ENCODE measurements at regions not wholly inside any gene's neighbourhood (a gene's known extent, or its start where the extent isn't known, plus 50 kb on each side); places are given as distances from the start of the nearest gene placed in this dataset.
"Not testable (repeated sequence)": the region's sequence is repeated elsewhere in the genome, so short reads cannot be mapped to it uniquely, and the experiment has no call there.

- Mint-ChIP-seq H3K4me3 (no peak overlapping the region), H3K27ac (no peak overlapping the region), H3K9me3 (ENCODE audit: insufficient read depth) (peaks cover 2% of the 10 kb centered on the region), H3K27me3 (no peaks in the 10 kb centered on the region), H3K4me1 (no peaks in the 10 kb centered on the region)
- H3K79me2 ChIP-seq (ENCODE audit: control insufficient read depth, insufficient read depth, low read length): no peaks in the 10 kb centered on the region
- no peak for ATAC-seq (ENCODE audit: low read depth)
- intact Hi-C loops (cut with micrococcal nuclease): no loop called here
- no peaks in the 10 kb centered on the region for H4K20me1 ChIP-seq (ENCODE audit: control insufficient read depth, insufficient read depth, low read length, poor library complexity, severe bottlenecking)
- ChIA-PET POLR2A (no interaction called here), CTCF (no interaction called here)
- no peaks in the 10 kb centered on the region for H3K4me1 ChIP-seq (ENCODE audit: control insufficient read depth in 2 of 2, insufficient read depth in 2 of 2, low read length in 2 of 2)
- DNase-seq: no peak
- no peak overlapping the region for H3K4me3 ChIP-seq (ENCODE audit: control extremely low read depth in 1 of 5, extremely low read depth in 1 of 5, insufficient read depth in 1 of 5, low read depth in 2 of 5, low read length in 4 of 5)
- WGBS (ENCODE audit: insufficient coverage): 100% methylated on average over 1 of the region's 2 CpGs
- H3K36me3 ChIP-seq (replicated peaks in 1 of 2; ENCODE audit: control extremely low read depth in 1 of 2, control insufficient read depth in 1 of 2, extremely low read depth in 1 of 2, insufficient read depth in 2 of 2, low read length in 1 of 2): no peaks in the 10 kb centered on the region
- TF ChIP-seq EZH2 (IDR thresholded peaks at IDR 0.05; ENCODE audit: borderline replicate concordance, insufficient read depth, low read depth, low read length, poor library complexity, severe bottlenecking) (no peak), CTCF (IDR thresholded peaks at IDR 0.05) (no peak)
- no peaks in the 10 kb centered on the region for H3K27me3 ChIP-seq (replicated peaks in 1 of 4; ENCODE audit: control extremely low read depth in 1 of 4, control insufficient read depth in 3 of 4, insufficient read depth in 4 of 4, low read length in 3 of 4)
- no peak overlapping the region for H3K4me2 ChIP-seq (replicated peaks; ENCODE audit: low read depth, low read length, poor library complexity, severe bottlenecking)
- no peak overlapping the region for H3K27ac ChIP-seq (ENCODE audit: low read length in 2 of 2)
- H3K9me3 ChIP-seq (ENCODE audit: control extremely low read depth in 1 of 3, control insufficient read depth in 2 of 3, insufficient read depth in 1 of 3, low read length in 2 of 3): no peaks in the 10 kb centered on the region
- H2AFZ ChIP-seq (ENCODE audit: insufficient read depth, low read depth, low read length, poor library complexity, severe bottlenecking): no peak overlapping the region
- H3K9ac ChIP-seq (ENCODE audit: low read length): no peak overlapping the region
Observed at GRCh38 chrX:34332334-34332733, 200.2 kb upstream of the FAM47A start.

GRCh38 chrX:34325460-34325859 lies 193.3 kb upstream of the FAM47A start:
- POLR2A ChIA-PET: no interaction called here
- Histone ChIP-seq H3K79me2 (ENCODE audit: control insufficient read depth, insufficient read depth, low read length) (no peaks in the 10 kb centered on the region), H3K4me3 (ENCODE audit: control extremely low read depth in 1 of 5, extremely low read depth in 1 of 5, insufficient read depth in 1 of 5, low read depth in 2 of 5, low read length in 4 of 5) (no peak overlapping the region), H2AFZ (ENCODE audit: insufficient read depth, low read depth, low read length, poor library complexity, severe bottlenecking) (no peak overlapping the region), H3K27me3 (replicated peaks in 1 of 4; ENCODE audit: control extremely low read depth in 1 of 4, control insufficient read depth in 3 of 4, insufficient read depth in 4 of 4, low read length in 3 of 4) (no peaks in the 10 kb centered on the region), H3K9ac (ENCODE audit: low read length) (no peak overlapping the region), H4K20me1 (ENCODE audit: control insufficient read depth, insufficient read depth, low read length, poor library complexity, severe bottlenecking) (no peaks in the 10 kb centered on the region), H3K27ac (ENCODE audit: low read length in 2 of 2) (no peak overlapping the region), H3K4me1 (ENCODE audit: control insufficient read depth in 2 of 2, insufficient read depth in 2 of 2, low read length in 2 of 2) (no peaks in the 10 kb centered on the region), H3K4me2 (replicated peaks; ENCODE audit: low read depth, low read length, poor library complexity, severe bottlenecking) (no peak overlapping the region), H3K9me3 (ENCODE audit: control extremely low read depth in 1 of 3, control insufficient read depth in 2 of 3, insufficient read depth in 1 of 3, low read length in 2 of 3) (no peaks in the 10 kb centered on the region), H3K36me3 (replicated peaks in 1 of 2; ENCODE audit: control extremely low read depth in 1 of 2, control insufficient read depth in 1 of 2, extremely low read depth in 1 of 2, insufficient read depth in 2 of 2, low read length in 1 of 2) (no peaks in the 10 kb centered on the region)
- Mint-ChIP-seq H3K9me3 (ENCODE audit: insufficient read depth) (no peaks in the 10 kb centered on the region), H3K27me3 (no peaks in the 10 kb centered on the region), H3K4me1 (no peaks in the 10 kb centered on the region), H3K4me3 (no peak overlapping the region), H3K27ac (no peak overlapping the region)
- CTCF ChIA-PET: no interaction called here
- intact Hi-C loops (cut with micrococcal nuclease): no loop called here
- no CpG with 5 or more reads among the region's 2 CpGs for WGBS (ENCODE audit: insufficient coverage)
- no peak for TF ChIP-seq CTCF (IDR thresholded peaks at IDR 0.05)
- no peak for TF ChIP-seq EZH2 (IDR thresholded peaks at IDR 0.05; ENCODE audit: borderline replicate concordance, insufficient read depth, low read depth, low read length, poor library complexity, severe bottlenecking)
- ATAC-seq (ENCODE audit: low read depth): no peak
- DNase-seq: no peak

GRCh38 chrX:34320424-34320823 lies 188.3 kb upstream of the FAM47A start:
- H3K36me3 ChIP-seq (replicated peaks in 1 of 2; ENCODE audit: control extremely low read depth in 1 of 2, control insufficient read depth in 1 of 2, extremely low read depth in 1 of 2, insufficient read depth in 2 of 2, low read length in 1 of 2); DNase-seq; H3K4me1 Mint-ChIP-seq; H4K20me1 ChIP-seq (ENCODE audit: control insufficient read depth, insufficient read depth, low read length, poor library complexity, severe bottlenecking); H3K79me2 ChIP-seq (ENCODE audit: control insufficient read depth, insufficient read depth, low read length); H3K27ac ChIP-seq (ENCODE audit: low read length in 2 of 2); H3K4me2 ChIP-seq (replicated peaks; ENCODE audit: low read depth, low read length, poor library complexity, severe bottlenecking); intact Hi-C loops (cut with micrococcal nuclease); H3K9me3 ChIP-seq (ENCODE audit: control extremely low read depth in 1 of 3, control insufficient read depth in 2 of 3, insufficient read depth in 1 of 3, low read length in 2 of 3); H2AFZ ChIP-seq (ENCODE audit: insufficient read depth, low read depth, low read length, poor library complexity, severe bottlenecking); H3K9me3 Mint-ChIP-seq (ENCODE audit: insufficient read depth); H3K4me3 ChIP-seq (ENCODE audit: control extremely low read depth in 1 of 5, extremely low read depth in 1 of 5, insufficient read depth in 1 of 5, low read depth in 2 of 5, low read length in 4 of 5); H3K4me3 Mint-ChIP-seq; H3K4me1 ChIP-seq (ENCODE audit: control insufficient read depth in 2 of 2, insufficient read depth in 2 of 2, low read length in 2 of 2); ATAC-seq (ENCODE audit: low read depth); H3K27ac Mint-ChIP-seq; H3K9ac ChIP-seq (ENCODE audit: low read length); POLR2A ChIA-PET; H3K27me3 ChIP-seq (replicated peaks in 1 of 4; ENCODE audit: control extremely low read depth in 1 of 4, control insufficient read depth in 3 of 4, insufficient read depth in 4 of 4, low read length in 3 of 4); CTCF ChIA-PET; H3K27me3 Mint-ChIP-seq: not testable (repeated sequence)
- WGBS (ENCODE audit: insufficient coverage): 100% methylated on average over 7 of the region's 16 CpGs
